GM12878 (cell line): ENCODE measurements at regions not wholly inside any gene's neighbourhood (a gene's known extent, or its start where the extent isn't known, plus 50 kb on each side); places are given as distances from the start of the nearest gene placed in this dataset.

Experiments
- CTCF ChIP-seq, 3 experiments: IDR thresholded peaks in 2 of 3; conservative IDR thresholded peaks in 1 of 3; 2 replicates each; pipeline ENCODE4 v1.5.1; 2011; ENCODE audit warnings: low read depth in 3 of 3, low read length in 3 of 3, mild to moderate bottlenecking in 3 of 3, control low read depth in 2 of 3, moderate library complexity in 2 of 3, inconsistent platforms in 1 of 3, mixed read lengths in 1 of 3; ENCODE audit not compliant: control insufficient read depth in 2 of 3, insufficient read depth in 1 of 3; ENCODE audit errors: extremely low read depth in 1 of 3
- EP300 ChIP-seq, 2 experiments: fragments of 150-350 bp in 1 of 2; IDR thresholded peaks; 2 replicates each; pipeline ENCODE4 v1.6.1; 2011 to 2012; ENCODE audit warnings: low read depth in 2 of 2, low read length in 2 of 2, borderline replicate concordance in 1 of 2, improper control_type of control experiment in 1 of 2, inconsistent platforms in 1 of 2; ENCODE audit not compliant: control insufficient read depth in 1 of 2
- USF2 ChIP-seq: IDR thresholded peaks from 2 replicates; pipeline ENCODE4 v1.6.1; 2011; ENCODE audit warnings: low read depth, low read length, improper control_type of control experiment, borderline replicate concordance

GRCh38 chr1:81071969-81072753 is 728.6 kb upstream of the ADGRL2 start:
- TF ChIP-seq USF2 (no peak), CTCF (IDR thresholded peaks at IDR 0.05 in 2 of 3, conservative IDR thresholded peaks at IDR 0.05 in 1 of 3; ENCODE audit: control insufficient read depth in 2 of 3, extremely low read depth in 1 of 3, insufficient read depth in 1 of 3, low read depth in 3 of 3, low read length in 3 of 3) (no peak), EP300 (IDR thresholded peaks at IDR 0.05; ENCODE audit: borderline replicate concordance in 1 of 2, control insufficient read depth in 1 of 2, low read depth in 2 of 2, low read length in 2 of 2) (no peak)
